ENCODE measurements at regions not wholly inside any gene's neighbourhood (a gene's known extent, or its start where the extent isn't known, plus 50 kb on each side); places are given as distances from the start of the nearest gene placed in this dataset.

DNA sequence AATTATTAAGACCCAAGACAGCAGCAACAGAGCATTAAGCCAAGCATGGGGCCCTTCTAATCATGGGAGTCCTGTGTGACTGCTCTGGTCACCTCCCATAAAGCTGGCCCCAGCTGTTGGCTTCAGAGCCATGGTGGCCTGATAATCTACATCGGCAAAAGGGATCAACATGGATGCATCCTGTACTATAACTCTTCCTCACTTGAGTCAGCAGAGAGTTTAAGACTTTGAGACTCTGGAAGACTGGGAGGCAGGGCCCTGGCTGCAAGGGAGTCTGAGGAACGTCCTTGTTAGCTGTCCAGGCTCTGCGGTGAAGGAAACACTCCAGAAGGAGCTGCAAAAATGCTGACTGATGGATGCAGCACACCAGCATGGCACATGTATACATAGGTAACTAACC, 95.0 kb upstream of the KIAA1217 start:
- TF ChIP-seq CTCF (IDR thresholded peaks at IDR 0.05; ENCODE audit: insufficient read depth, low read depth, low read length) (no peak), EZH2 (IDR thresholded peaks at IDR 0.05; ENCODE audit: insufficient read depth, low read length) (no peak)

Measured in astrocyte (in vitro differentiated cells and primary cell).